Transverse colon (tissue), 4 donors: ENCODE measurements at regions not wholly inside any gene's neighbourhood (a gene's known extent, or its start where the extent isn't known, plus 50 kb on each side); places are given as distances from the start of the nearest gene placed in this dataset.

Source experiments
- POLR2AphosphoS5 ChIP-seq, 3 donors: sonication (generic); formaldehyde crosslinking; IDR thresholded peaks; one replicate each; pipeline ENCODE4 v1.6.1; 2016; ENCODE audit warnings: antibody characterized with exemption in 3 of 3
- TF ChIP-seq, protein P1 (sequence below), 5 experiments: fragments of 200-600 bp in 3 of 5; fragments of 450-650 bp in 2 of 5; sonication (generic) in 3 of 5; IDR thresholded peaks; 1 replicate in 2 of 5; 2 replicates in 3 of 5; pipeline ENCODE4 v1.5.1; 2016 to 2017; ENCODE audit warnings: antibody characterized with exemption in 5 of 5, inconsistent platforms in 3 of 5, mild to moderate bottlenecking in 2 of 5, moderate library complexity in 1 of 5

DNA sequence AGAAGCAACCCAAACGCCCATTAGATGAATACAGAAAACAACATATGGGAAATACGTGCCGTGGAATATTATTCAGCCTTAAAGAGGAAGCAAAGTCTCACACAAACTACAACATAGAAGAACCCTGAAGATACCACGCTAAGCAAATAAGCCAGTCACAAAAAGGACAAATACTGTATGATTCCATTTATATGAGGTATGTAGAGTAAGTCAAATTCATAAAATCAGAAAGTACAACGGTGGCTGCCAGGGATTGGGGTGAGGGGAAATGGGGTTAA lies 54.2 kb downstream of the SIPA1L2 start:
- TF ChIP-seq, protein P1, sequence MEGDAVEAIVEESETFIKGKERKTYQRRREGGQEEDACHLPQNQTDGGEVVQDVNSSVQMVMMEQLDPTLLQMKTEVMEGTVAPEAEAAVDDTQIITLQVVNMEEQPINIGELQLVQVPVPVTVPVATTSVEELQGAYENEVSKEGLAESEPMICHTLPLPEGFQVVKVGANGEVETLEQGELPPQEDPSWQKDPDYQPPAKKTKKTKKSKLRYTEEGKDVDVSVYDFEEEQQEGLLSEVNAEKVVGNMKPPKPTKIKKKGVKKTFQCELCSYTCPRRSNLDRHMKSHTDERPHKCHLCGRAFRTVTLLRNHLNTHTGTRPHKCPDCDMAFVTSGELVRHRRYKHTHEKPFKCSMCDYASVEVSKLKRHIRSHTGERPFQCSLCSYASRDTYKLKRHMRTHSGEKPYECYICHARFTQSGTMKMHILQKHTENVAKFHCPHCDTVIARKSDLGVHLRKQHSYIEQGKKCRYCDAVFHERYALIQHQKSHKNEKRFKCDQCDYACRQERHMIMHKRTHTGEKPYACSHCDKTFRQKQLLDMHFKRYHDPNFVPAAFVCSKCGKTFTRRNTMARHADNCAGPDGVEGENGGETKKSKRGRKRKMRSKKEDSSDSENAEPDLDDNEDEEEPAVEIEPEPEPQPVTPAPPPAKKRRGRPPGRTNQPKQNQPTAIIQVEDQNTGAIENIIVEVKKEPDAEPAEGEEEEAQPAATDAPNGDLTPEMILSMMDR (IDR thresholded peaks at IDR 0.05), result no peak
- TF ChIP-seq POLR2AphosphoS5 (IDR thresholded peaks at IDR 0.05), result no peak
